Panc1 (cell line): ENCODE measurements at regions not wholly inside any gene's neighbourhood (a gene's known extent, or its start where the extent isn't known, plus 50 kb on each side); places are given as distances from the start of the nearest gene placed in this dataset.

Experiments
- ATAC-seq: fragments of 200-7000 bp; cut with Tn5 transposase; 2 replicates; pipeline ENCODE4 v1.9.1; 2020; ENCODE audit warnings: mild to moderate bottlenecking, moderate library complexity
- BruUV-seq: library from RNA; stranded (reverse); fragments of 400-500 nt; replicated peaks from 2 replicates; lab custom pipeline; 2021; lab: Mats Ljungman, UMichigan
- CTCF ChIA-PET: fragments of 300-600 bp; sonication (Branson Sonifier 250); formaldehyde crosslinking; loops from one replicate; lab custom pipeline; 2022; ENCODE audit warnings: antibody characterized with exemption; lab: Charles Lee
- POLR2A ChIA-PET: fragments of 300-600 bp; sonication (Branson Sonifier 250); formaldehyde crosslinking; loops from one replicate; lab custom pipeline; 2022; ENCODE audit warnings: antibody characterized with exemption; lab: Charles Lee
- DNase-seq: peaks from one replicate; pipeline ENCODE4 v3.0.0-alpha.2; 2010; ENCODE audit warnings: low read depth, low spot score
- H3K27ac ChIP-seq: 2 replicates; pipeline ENCODE4 v1.5.1; 2011; ENCODE audit warnings: mild to moderate bottlenecking, low read length, inconsistent platforms
- H3K27me3 ChIP-seq: fragments of 200-500 bp; sonication (Bioruptor generic); 2 replicates; pipeline ENCODE4 v1.6.0; 2014; ENCODE audit warnings: low read length, inconsistent platforms; ENCODE audit not compliant: control insufficient read depth, insufficient read depth
- H3K36me3 ChIP-seq: fragments of 200-500 bp; sonication (Bioruptor generic); 2 replicates; pipeline ENCODE4 v1.5.1; 2014; ENCODE audit warnings: inconsistent platforms, mild to moderate bottlenecking, low read length, moderate library complexity; ENCODE audit not compliant: control insufficient read depth, insufficient read depth
- H3K4me1 ChIP-seq: 2 replicates; pipeline ENCODE4 v1.5.1; 2011; ENCODE audit warnings: inconsistent platforms, mild to moderate bottlenecking, low read length, moderate library complexity; ENCODE audit not compliant: control insufficient read depth, insufficient read depth
- H3K4me3 ChIP-seq, 2 experiments: 2 replicates each; pipeline ENCODE4 v1.5.1; 2011 to 2012; ENCODE audit warnings: low read depth in 2 of 2, low read length in 2 of 2, mild to moderate bottlenecking in 2 of 2, inconsistent platforms in 1 of 2, moderate library complexity in 1 of 2
- H3K9me3 ChIP-seq: fragments of 200-500 bp; sonication (Bioruptor generic); 2 replicates; pipeline ENCODE4 v1.5.1; 2014; ENCODE audit warnings: low read depth, mild to moderate bottlenecking, inconsistent platforms, low read length, moderate library complexity; ENCODE audit not compliant: control insufficient read depth, insufficient read depth
- CTCF ChIP-seq: fragments of 450-650 bp; IDR thresholded peaks from 2 replicates; pipeline ENCODE4 v1.5.1; 2017; ENCODE audit warnings: mild to moderate bottlenecking
- POLR2AphosphoS5 ChIP-seq: IDR thresholded peaks from 2 replicates; pipeline ENCODE4 v1.6.1; 2012; ENCODE audit warnings: mild to moderate bottlenecking, low read depth, low read length, moderate library complexity
- REST ChIP-seq, 2 experiments: IDR thresholded peaks; 2 replicates each; pipeline ENCODE4 v1.6.1; 2011 to 2012; ENCODE audit warnings: low read depth in 2 of 2, control low read depth in 1 of 2, low read length in 1 of 2, mild to moderate bottlenecking in 1 of 2, moderate library complexity in 1 of 2; ENCODE audit not compliant: insufficient read depth in 1 of 2
- SIN3A ChIP-seq: IDR thresholded peaks from 2 replicates; pipeline ENCODE4 v1.6.1; 2012; ENCODE audit warnings: low read depth, mild to moderate bottlenecking, low read length, moderate library complexity, borderline replicate concordance; ENCODE audit not compliant: insufficient read depth
- TCF7L2 ChIP-seq: IDR thresholded peaks from 2 replicates; pipeline ENCODE4 v1.6.1; 2011; ENCODE audit warnings: mild to moderate bottlenecking, low read depth, low read length, inconsistent platforms
- in situ Hi-C: cut with HindIII; loops from 2 replicates; pipeline ENCODE4 v1.10.0; 2016; ENCODE audit warnings: low sequenced_read_pairs, low pct_unique_long_range_greater_than_20kb
- intact Hi-C: fragments of 100-400 bp; cut with micrococcal nuclease; formaldehyde crosslinking; loops from one replicate; pipeline ENCODE4 v1.10.0; 2022; ENCODE audit not compliant: unreplicated experiment

GRCh38 chr20:55830121-55830827 is 175.0 kb downstream of the CBLN4 start:
- Histone ChIP-seq H3K36me3 (no peaks in the 10 kb centered on the region), H3K4me3 (no peak overlapping the region), H3K9me3 (no peaks in the 10 kb centered on the region), H3K27ac (no peak overlapping the region), H3K4me1 (no peaks in the 10 kb centered on the region), H3K27me3 (no peaks in the 10 kb centered on the region)
- ChIA-PET CTCF (no interaction called here), POLR2A (no interaction called here)
- in situ Hi-C loops: no loop called here
- ATAC-seq (no peak), DNase-seq (no peak)
- TF ChIP-seq CTCF (no peak), POLR2AphosphoS5 (no peak), SIN3A (no peak), TCF7L2 (no peak), REST (IDR thresholded peaks at IDR 0.05; ENCODE audit: insufficient read depth in 1 of 2, low read depth in 2 of 2, low read length in 1 of 2) (no peak)
- intact Hi-C loops: no loop called here
- BruUV-seq: no TSS peak

- POLR2A ChIA-PET: no interaction called here
- Histone ChIP-seq H3K4me1 (no peaks in the 10 kb centered on the region), H3K27ac (no peak overlapping the region), H3K9me3 (no peaks in the 10 kb centered on the region), H3K4me3 (no peak overlapping the region), H3K36me3 (no peaks in the 10 kb centered on the region), H3K27me3 (no peaks in the 10 kb centered on the region)
- no TSS peak for BruUV-seq
- TF ChIP-seq POLR2AphosphoS5 (no peak), REST (IDR thresholded peaks at IDR 0.05; ENCODE audit: insufficient read depth in 1 of 2, low read depth in 2 of 2, low read length in 1 of 2) (no peak), TCF7L2 (no peak), SIN3A (no peak), CTCF (no peak)
- intact Hi-C loops: no loop called here
- in situ Hi-C loops: no loop called here
- no peak for DNase-seq
- ATAC-seq: no peak
- CTCF ChIA-PET: no interaction called here
Observed at GRCh38 chr20:55805138-55805537, 200.2 kb downstream of the CBLN4 start.
